Cardiac muscle cell (in vitro differentiated cells and primary cell): ENCODE measurements at regions not wholly inside any gene's neighbourhood (a gene's known extent, or its start where the extent isn't known, plus 50 kb on each side); places are given as distances from the start of the nearest gene placed in this dataset.

Source experiments
- DNase-seq, 2 donors: peaks; one replicate each; pipeline versions ENCODE4 v3.0.0 to v3.0.0-alpha.2; 2010 to 2017; ENCODE audit warnings: low read depth in 1 of 2, low spot score in 1 of 2
- H3K27ac ChIP-seq: fragments of 200-600 bp; sonication (generic); 2 replicates; pipeline ENCODE4 v1.5.1; 2016
- H3K27me3 ChIP-seq: fragments of 200-600 bp; sonication (generic); 2 replicates; pipeline ENCODE4 v1.6.0; 2016; ENCODE audit warnings: control low read depth
- H3K36me3 ChIP-seq: fragments of 200-600 bp; sonication (generic); 2 replicates; pipeline ENCODE4 v1.5.1; 2016; ENCODE audit warnings: control low read depth
- H3K4me1 ChIP-seq: fragments of 200-600 bp; sonication (generic); 2 replicates; pipeline ENCODE4 v1.8.1; 2017; ENCODE audit warnings: low read depth, mild to moderate bottlenecking, mixed run types
- H3K4me3 ChIP-seq: fragments of 200-600 bp; sonication (generic); 2 replicates; pipeline ENCODE4 v1.5.1; 2016; ENCODE audit warnings: mild to moderate bottlenecking
- H3K9me3 ChIP-seq: fragments of 200-600 bp; sonication (generic); 2 replicates; pipeline ENCODE4 v1.5.1; 2017; ENCODE audit warnings: low read depth, mild to moderate bottlenecking, control low read depth
- TF ChIP-seq, protein P1 (sequence below): IDR thresholded peaks from 2 replicates; pipeline ENCODE4 v1.5.1; 2012; ENCODE audit warnings: low read depth, mild to moderate bottlenecking, low read length

DNA sequence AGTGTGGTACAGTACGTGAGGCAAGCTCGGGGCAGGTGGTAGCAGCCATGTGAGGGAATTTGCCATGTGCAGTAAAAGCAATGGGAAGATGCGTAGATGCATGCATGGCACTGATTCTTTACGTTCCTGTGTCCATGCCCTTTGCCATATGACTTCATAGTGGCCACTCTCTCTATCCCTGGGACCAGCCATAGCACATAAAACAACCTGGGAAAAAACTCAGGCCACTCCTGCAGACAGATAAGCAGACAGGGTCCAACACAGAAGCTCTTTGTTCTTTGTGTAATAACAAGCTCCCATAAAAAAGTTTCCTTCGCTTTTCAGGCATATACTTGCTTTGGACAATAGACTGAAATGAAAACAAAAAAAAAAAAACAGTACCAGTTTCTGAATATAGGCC is 622.4 kb upstream of the POM121L12 start:
- Histone ChIP-seq H3K4me3 (no peak overlapping the region), H3K27ac (no peak overlapping the region), H3K9me3 (no peaks in the 10 kb centered on the region), H3K27me3 (no peaks in the 10 kb centered on the region), H3K36me3 (no peaks in the 10 kb centered on the region), H3K4me1 (no peaks in the 10 kb centered on the region)
- no peak for DNase-seq
- TF ChIP-seq, protein P1, sequence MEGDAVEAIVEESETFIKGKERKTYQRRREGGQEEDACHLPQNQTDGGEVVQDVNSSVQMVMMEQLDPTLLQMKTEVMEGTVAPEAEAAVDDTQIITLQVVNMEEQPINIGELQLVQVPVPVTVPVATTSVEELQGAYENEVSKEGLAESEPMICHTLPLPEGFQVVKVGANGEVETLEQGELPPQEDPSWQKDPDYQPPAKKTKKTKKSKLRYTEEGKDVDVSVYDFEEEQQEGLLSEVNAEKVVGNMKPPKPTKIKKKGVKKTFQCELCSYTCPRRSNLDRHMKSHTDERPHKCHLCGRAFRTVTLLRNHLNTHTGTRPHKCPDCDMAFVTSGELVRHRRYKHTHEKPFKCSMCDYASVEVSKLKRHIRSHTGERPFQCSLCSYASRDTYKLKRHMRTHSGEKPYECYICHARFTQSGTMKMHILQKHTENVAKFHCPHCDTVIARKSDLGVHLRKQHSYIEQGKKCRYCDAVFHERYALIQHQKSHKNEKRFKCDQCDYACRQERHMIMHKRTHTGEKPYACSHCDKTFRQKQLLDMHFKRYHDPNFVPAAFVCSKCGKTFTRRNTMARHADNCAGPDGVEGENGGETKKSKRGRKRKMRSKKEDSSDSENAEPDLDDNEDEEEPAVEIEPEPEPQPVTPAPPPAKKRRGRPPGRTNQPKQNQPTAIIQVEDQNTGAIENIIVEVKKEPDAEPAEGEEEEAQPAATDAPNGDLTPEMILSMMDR, result no peak

DNA sequence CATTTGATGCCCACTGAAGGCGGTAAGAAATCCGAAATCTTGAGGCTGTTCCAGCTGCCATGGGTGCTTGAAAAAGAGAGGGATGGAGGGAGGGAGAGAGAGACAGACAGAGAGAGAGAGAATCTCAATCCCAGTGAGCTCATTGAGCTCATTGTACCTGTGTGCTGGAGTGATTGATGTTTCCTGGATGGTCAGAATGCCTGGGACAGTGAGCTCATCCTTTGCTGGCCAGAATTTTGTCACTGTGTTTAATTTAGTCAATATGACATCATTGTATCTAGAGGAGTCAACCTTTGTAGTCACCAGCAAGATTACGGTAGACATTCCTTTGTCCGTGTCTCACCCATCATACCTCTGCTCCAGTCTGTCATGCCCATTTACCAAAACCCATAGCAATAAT is 625.4 kb upstream of the POM121L12 start:
- Histone ChIP-seq H3K4me3 (no peak overlapping the region), H3K27me3 (no peaks in the 10 kb centered on the region), H3K4me1 (no peaks in the 10 kb centered on the region), H3K36me3 (no peaks in the 10 kb centered on the region), H3K27ac (no peak overlapping the region), H3K9me3 (no peaks in the 10 kb centered on the region)
- DNase-seq, result no peak
- TF ChIP-seq, protein P1, result no peak

DNA sequence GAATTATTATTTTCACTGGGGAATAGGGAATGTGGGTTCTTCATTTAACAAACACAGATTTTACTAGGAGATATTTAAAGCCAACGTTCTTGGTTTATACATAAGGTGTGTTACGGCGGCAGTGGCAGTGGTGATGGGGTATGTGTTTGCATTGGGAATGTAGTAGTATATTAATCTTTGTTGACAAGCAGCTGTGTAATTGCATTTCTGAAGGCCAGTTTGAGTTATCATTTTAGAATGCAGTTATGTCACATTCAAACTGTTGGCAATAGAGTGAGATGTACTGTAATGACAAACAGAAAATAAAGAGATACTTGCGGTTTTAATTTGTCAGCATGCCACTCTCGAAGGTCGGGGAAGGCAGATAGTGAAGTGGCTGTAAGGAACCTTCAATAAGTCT is 628.6 kb upstream of the POM121L12 start:
- Histone ChIP-seq H3K27ac (no peak overlapping the region), H3K4me3 (no peak overlapping the region), H3K36me3 (no peaks in the 10 kb centered on the region), H3K9me3 (no peaks in the 10 kb centered on the region), H3K27me3 (no peaks in the 10 kb centered on the region), H3K4me1 (no peaks in the 10 kb centered on the region)
- TF ChIP-seq, protein P1, result no peak
- DNase-seq, result no peak

DNA sequence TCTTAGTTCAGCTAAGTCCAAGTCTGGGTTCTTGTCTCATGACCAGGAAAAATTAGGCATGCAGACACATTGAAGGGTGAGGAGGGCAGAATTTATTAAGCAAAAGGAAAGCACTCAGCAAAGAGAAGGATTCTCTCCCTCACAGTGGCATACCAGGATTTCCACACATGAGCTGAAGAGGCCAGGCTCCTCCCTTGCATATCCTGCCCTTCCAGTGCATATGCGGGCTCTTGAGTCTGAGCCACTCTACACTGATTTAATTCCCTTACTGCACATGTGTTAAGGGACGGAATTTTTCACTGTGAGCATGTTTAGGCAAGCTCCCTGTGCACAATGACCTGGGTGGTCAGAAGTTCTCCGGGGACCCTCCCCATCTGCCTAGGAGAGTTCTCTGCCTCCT is 652.7 kb upstream of the POM121L12 start:
- no peaks in the 10 kb centered on the region for H3K9me3 ChIP-seq
- H3K27ac ChIP-seq, result no peak overlapping the region
- H3K4me1 ChIP-seq, result no peaks in the 10 kb centered on the region
- H3K4me3 ChIP-seq, result no peak overlapping the region
- no peak for DNase-seq
- H3K36me3 ChIP-seq, result no peaks in the 10 kb centered on the region
- H3K27me3 ChIP-seq, result no peaks in the 10 kb centered on the region
- TF ChIP-seq, protein P1, result no peak

DNA sequence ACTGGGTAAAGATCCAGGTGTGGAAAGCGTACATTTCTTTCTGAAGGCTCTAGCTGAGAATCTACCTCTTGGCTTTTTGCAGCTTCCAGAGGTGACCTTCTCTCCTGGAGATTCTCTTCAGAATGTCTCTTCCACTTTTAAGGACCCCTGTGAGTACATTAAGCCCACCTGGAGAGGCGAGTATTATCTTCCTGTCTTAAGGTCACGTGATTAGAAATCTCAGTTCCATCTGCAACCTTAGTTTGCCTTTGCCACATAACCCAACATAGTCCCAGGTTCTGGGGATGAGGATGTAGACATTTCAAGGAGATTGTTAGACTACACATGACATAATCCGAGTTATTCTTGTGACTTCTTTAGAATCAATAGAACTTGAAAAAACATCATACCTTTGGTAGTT is 665.5 kb upstream of the POM121L12 start:
- Histone ChIP-seq H3K27me3 (no peaks in the 10 kb centered on the region), H3K36me3 (no peaks in the 10 kb centered on the region), H3K27ac (no peak overlapping the region), H3K4me3 (no peak overlapping the region), H3K9me3 (no peaks in the 10 kb centered on the region), H3K4me1 (no peaks in the 10 kb centered on the region)
- TF ChIP-seq, protein P1, result no peak
- no peak for DNase-seq

DNA sequence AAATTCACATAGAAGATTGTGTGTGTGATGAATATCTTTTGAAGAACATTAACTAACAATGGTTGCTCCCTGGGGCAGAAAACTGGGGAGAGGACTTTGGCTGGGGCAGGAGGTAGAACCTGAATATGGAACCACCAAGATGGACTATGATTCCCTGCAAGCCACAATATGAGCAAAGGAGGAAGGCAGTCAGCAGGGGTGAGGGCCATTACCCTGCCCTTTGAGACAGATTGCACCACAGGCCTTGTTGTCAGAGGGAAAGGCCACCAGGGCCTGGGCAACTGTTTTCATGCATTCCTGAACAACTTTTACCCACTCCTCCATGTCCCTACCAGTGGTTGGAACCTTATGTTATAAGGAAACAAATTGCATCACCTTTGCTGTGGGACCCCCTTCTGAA is 670.1 kb upstream of the POM121L12 start:
- no peak for DNase-seq

More for the DNA sequence above, 670.1 kb upstream of the POM121L12 start:
- Histone ChIP-seq H3K4me1 (no peaks in the 10 kb centered on the region), H3K4me3 (no peak overlapping the region), H3K9me3 (no peaks in the 10 kb centered on the region), H3K36me3 (no peaks in the 10 kb centered on the region), H3K27me3 (no peaks in the 10 kb centered on the region), H3K27ac (no peak overlapping the region)
- TF ChIP-seq, protein P1, result no peak
